Endothelial cell of umbilical vein (primary cell): ENCODE measurements at regions not wholly inside any gene's neighbourhood (a gene's known extent, or its start where the extent isn't known, plus 50 kb on each side); places are given as distances from the start of the nearest gene placed in this dataset.

ENCODE experiments used
- BruUV-seq: library from RNA; stranded (reverse); fragments of 400-500 nt; replicated peaks from 2 replicates; lab custom pipeline; 2021; lab: Mats Ljungman, UMichigan
- CTCF ChIA-PET: fragments of 300-600, 350-600 bp; sonication (Branson Sonifier 250); formaldehyde crosslinking; loops from one replicate; lab custom pipeline; 2021; ENCODE audit warnings: antibody characterized with exemption, inconsistent platforms; lab: Charles Lee
- POLR2A ChIA-PET: fragments of 300-600, 350-600 bp; sonication (Branson Sonifier 250); formaldehyde crosslinking; loops from one replicate; lab custom pipeline; 2021; ENCODE audit warnings: antibody characterized with exemption, inconsistent platforms; lab: Charles Lee
- DNase-seq: peaks from one replicate; pipeline ENCODE4 v3.0.0-alpha.2; 2011; ENCODE audit warnings: low read depth, low spot score
- FAIRE-seq: peaks from 2 replicates; lab custom pipeline; 2011; peaks lifted over from hg19 to GRCh38; lab: Jason Lieb, UNC
- H2AFZ ChIP-seq: 2 replicates; pipeline ENCODE4 v1.6.0; 2012; ENCODE audit warnings: low read depth, low read length, control low read depth, inconsistent platforms
- H3K27ac ChIP-seq: 2 replicates; pipeline ENCODE4 v1.5.1; 2011; ENCODE audit warnings: low read depth, mild to moderate bottlenecking, control low read depth, low read length, moderate library complexity; ENCODE audit not compliant: insufficient read depth
- H3K27me3 ChIP-seq, 2 experiments: 2 replicates each; pipeline versions ENCODE4 v1.6.0 to v1.6.1; 2011; ENCODE audit warnings: low read length in 2 of 2, mixed read lengths in 1 of 2; ENCODE audit not compliant: control insufficient read depth in 2 of 2, insufficient read depth in 2 of 2
- H3K36me3 ChIP-seq, 2 experiments: 2 replicates in 1 of 2; 3 replicates in 1 of 2; pipeline ENCODE4 v1.5.1; 2011; ENCODE audit warnings: low read length in 2 of 2, mild to moderate bottlenecking in 1 of 2, moderate library complexity in 1 of 2; ENCODE audit not compliant: control insufficient read depth in 2 of 2, insufficient read depth in 2 of 2; ENCODE audit errors: extremely low read depth in 1 of 2
- H3K4me1 ChIP-seq: 3 replicates; pipeline ENCODE4 v1.5.1; 2011; ENCODE audit warnings: mild to moderate bottlenecking, low read length; ENCODE audit not compliant: control insufficient read depth, insufficient read depth; ENCODE audit errors: extremely low read depth
- H3K4me2 ChIP-seq: 2 replicates; pipeline ENCODE4 v1.6.1; 2011; ENCODE audit warnings: low read length, control low read depth, mixed read lengths; ENCODE audit not compliant: insufficient read depth
- H3K4me3 ChIP-seq, 3 experiments: fragments of 200-600 bp in 1 of 3; sonication (generic), shearing (Covaris generic) in 1 of 3; replicated peaks in 1 of 3; 2 replicates each; pipeline ENCODE4 v1.5.1; 2011 to 2016; ENCODE audit warnings: control low read depth in 3 of 3, low read length in 3 of 3, mild to moderate bottlenecking in 2 of 3, inconsistent platforms in 1 of 3, low read depth in 1 of 3, moderate library complexity in 1 of 3; ENCODE audit not compliant: insufficient read depth in 1 of 3
- H3K79me2 ChIP-seq: 2 replicates; pipeline ENCODE4 v1.6.0; 2012; ENCODE audit warnings: low read length, inconsistent platforms; ENCODE audit not compliant: control insufficient read depth, insufficient read depth
- H3K9ac ChIP-seq: replicated peaks from 2 replicates; pipeline ENCODE3; 2011; ENCODE audit warnings: low read length, control low read depth; ENCODE audit not compliant: insufficient read depth; ENCODE audit errors: extremely low read depth
- H3K9me1 ChIP-seq: replicated peaks from 3 replicates; pipeline ENCODE4 v1.6.0; 2011; ENCODE audit warnings: mild to moderate bottlenecking, low read length; ENCODE audit not compliant: control insufficient read depth, insufficient read depth; ENCODE audit errors: extremely low read depth
- H3K9me3 ChIP-seq: replicated peaks from 2 replicates; pipeline ENCODE4 v1.5.1; 2012; ENCODE audit warnings: low read length, inconsistent platforms; ENCODE audit not compliant: control insufficient read depth, insufficient read depth
- H4K20me1 ChIP-seq: replicated peaks from 2 replicates; pipeline ENCODE3; 2011; ENCODE audit warnings: mild to moderate bottlenecking, low read length; ENCODE audit not compliant: control insufficient read depth, insufficient read depth; ENCODE audit errors: extremely low read depth
- CTCF ChIP-seq, 2 donors: IDR thresholded peaks; 1 replicate in 1 of 2; 2 replicates in 1 of 2; pipeline ENCODE4 v1.5.1; 2011; ENCODE audit warnings: low read length in 2 of 2, mild to moderate bottlenecking in 2 of 2, moderate library complexity in 2 of 2, control low read depth in 1 of 2, inconsistent platforms in 1 of 2, low read depth in 1 of 2; ENCODE audit not compliant: insufficient read depth in 1 of 2; ENCODE audit errors: extremely low read depth in 1 of 2
- EZH2 ChIP-seq: IDR thresholded peaks from 2 replicates; pipeline ENCODE4 v1.6.1; 2012; ENCODE audit warnings: borderline replicate concordance, low read depth, mild to moderate bottlenecking, moderate library complexity, low read length, inconsistent platforms; ENCODE audit not compliant: severe bottlenecking
- FOS ChIP-seq: IDR thresholded peaks from 2 replicates; pipeline ENCODE4 v1.6.1; 2011; ENCODE audit warnings: mild to moderate bottlenecking, low read length, moderate library complexity, borderline replicate concordance; ENCODE audit not compliant: insufficient read depth
- GATA2 ChIP-seq: IDR thresholded peaks from 2 replicates; pipeline ENCODE4 v1.7.0; 2011; ENCODE audit warnings: low read depth, mild to moderate bottlenecking, moderate library complexity, mixed read lengths, low read length; ENCODE audit not compliant: insufficient read length, insufficient read depth
- JUN ChIP-seq: IDR thresholded peaks from 2 replicates; pipeline ENCODE4 v1.6.1; 2011; ENCODE audit warnings: borderline replicate concordance, low read depth; ENCODE audit not compliant: insufficient read length, insufficient read depth
- MAX ChIP-seq: IDR thresholded peaks from 2 replicates; pipeline ENCODE4 v1.6.1; 2011; ENCODE audit not compliant: insufficient read depth, insufficient read length
- MYC ChIP-seq: IDR thresholded peaks from one replicate; pipeline ENCODE4 v1.6.1; 2011; ENCODE audit warnings: mild to moderate bottlenecking, low read depth, low read length
- POLR2A ChIP-seq: IDR thresholded peaks from 2 replicates; pipeline ENCODE4 v1.6.1; 2012; ENCODE audit warnings: low read depth, mild to moderate bottlenecking, control low read depth, low read length
- POLR2AphosphoS5 ChIP-seq: IDR thresholded peaks from 2 replicates; pipeline ENCODE4 v1.6.1; 2012; ENCODE audit warnings: low read depth, mild to moderate bottlenecking, control low read depth, low read length, moderate library complexity; ENCODE audit not compliant: insufficient read depth
- dilution Hi-C: fragments of 300-500 bp; cut with MboI; formaldehyde crosslinking; loops from one replicate; pipeline ENCODE4 v1.15.0; 2019; ENCODE audit warnings: low sequenced_read_pairs; ENCODE audit not compliant: extremely low pct_ligation_motif_present
- intact Hi-C: fragments of 100-400 bp; cut with micrococcal nuclease; formaldehyde crosslinking; loops from one replicate; pipeline ENCODE4 v1.10.0; 2022

GRCh38 chr4:180398564-180398963, 1844.6 kb upstream of the TENM3 start:
- Histone ChIP-seq H3K79me2 (no peaks in the 10 kb centered on the region), H3K36me3 (no peaks in the 10 kb centered on the region), H3K9me3 (peaks cover 2% of the 10 kb centered on the region), H2AFZ (no peak overlapping the region), H3K4me1 (no peaks in the 10 kb centered on the region), H3K27ac (no peak overlapping the region), H3K9ac (no peak overlapping the region), H3K4me3 (no peak overlapping the region), H3K27me3 (no peaks in the 10 kb centered on the region), H4K20me1 (no peaks in the 10 kb centered on the region), H3K4me2 (no peak overlapping the region), H3K9me1 (no peaks in the 10 kb centered on the region)
- no TSS peak for BruUV-seq
- TF ChIP-seq MYC (no peak), EZH2 (no peak), POLR2AphosphoS5 (no peak), CTCF (IDR thresholded peaks at IDR 0.05; ENCODE audit: extremely low read depth in 1 of 2, insufficient read depth in 1 of 2, low read depth in 1 of 2, low read length in 2 of 2) (no peak), JUN (no peak), FOS (no peak), POLR2A (no peak), MAX (no peak), GATA2 (no peak)
- dilution Hi-C loops = no loop called here
- intact Hi-C loops = no loop called here
- FAIRE-seq (no peak), DNase-seq (no peak)
- CTCF ChIA-PET = no interaction called here
- POLR2A ChIA-PET = no interaction called here
